WTC11 (cell line): ENCODE measurements at regions not wholly inside any gene's neighbourhood (a gene's known extent, or its start where the extent isn't known, plus 50 kb on each side); places are given as distances from the start of the nearest gene placed in this dataset.

Source experiments
- CREB1 ChIP-seq: sonication (generic); formaldehyde crosslinking; IDR thresholded peaks from 2 replicates; pipeline ENCODE4 v1.8.0; 2023; ENCODE audit warnings: mild to moderate bottlenecking, missing genetic modification reagents
- JUN ChIP-seq: sonication (generic); formaldehyde crosslinking; IDR thresholded peaks from 2 replicates; pipeline ENCODE4 v1.8.0; 2023; ENCODE audit warnings: mild to moderate bottlenecking, missing genetic modification reagents
- SMAD3 ChIP-seq: sonication (generic); formaldehyde crosslinking; IDR thresholded peaks from 2 replicates; pipeline ENCODE4 v1.8.0; 2022; ENCODE audit warnings: missing genetic modification reagents, mild to moderate bottlenecking, borderline replicate concordance
- ZNF232 ChIP-seq: sonication (generic); formaldehyde crosslinking; IDR thresholded peaks from 2 replicates; pipeline ENCODE4 v1.8.0; 2022; ENCODE audit warnings: mild to moderate bottlenecking, missing genetic modification reagents
- TF ChIP-seq, protein P1 (sequence below): fragments of 200-600 bp; IDR thresholded peaks from 2 replicates; pipeline ENCODE4 v1.8.0; 2022; ENCODE audit warnings: antibody characterized with exemption
- TF ChIP-seq, protein P2 (sequence below): sonication (generic); formaldehyde crosslinking; IDR thresholded peaks from 2 replicates; pipeline ENCODE4 v1.8.0; 2022; ENCODE audit warnings: mild to moderate bottlenecking, missing genetic modification reagents
- TF ChIP-seq, protein P3 (sequence below): sonication (generic); formaldehyde crosslinking; IDR thresholded peaks from 2 replicates; pipeline ENCODE4 v1.8.0; 2022; ENCODE audit warnings: mild to moderate bottlenecking, missing genetic modification reagents
- TF ChIP-seq, protein P4 (sequence below): sonication (generic); formaldehyde crosslinking; conservative IDR thresholded peaks from 2 replicates; pipeline ENCODE4 v1.8.1; 2022; ENCODE audit warnings: mild to moderate bottlenecking, missing genetic modification reagents
- TF ChIP-seq, protein P5 (sequence below): sonication (generic); formaldehyde crosslinking; IDR thresholded peaks from 2 replicates; pipeline ENCODE4 v1.8.1; 2022; ENCODE audit warnings: missing genetic modification reagents, borderline replicate concordance

DNA sequence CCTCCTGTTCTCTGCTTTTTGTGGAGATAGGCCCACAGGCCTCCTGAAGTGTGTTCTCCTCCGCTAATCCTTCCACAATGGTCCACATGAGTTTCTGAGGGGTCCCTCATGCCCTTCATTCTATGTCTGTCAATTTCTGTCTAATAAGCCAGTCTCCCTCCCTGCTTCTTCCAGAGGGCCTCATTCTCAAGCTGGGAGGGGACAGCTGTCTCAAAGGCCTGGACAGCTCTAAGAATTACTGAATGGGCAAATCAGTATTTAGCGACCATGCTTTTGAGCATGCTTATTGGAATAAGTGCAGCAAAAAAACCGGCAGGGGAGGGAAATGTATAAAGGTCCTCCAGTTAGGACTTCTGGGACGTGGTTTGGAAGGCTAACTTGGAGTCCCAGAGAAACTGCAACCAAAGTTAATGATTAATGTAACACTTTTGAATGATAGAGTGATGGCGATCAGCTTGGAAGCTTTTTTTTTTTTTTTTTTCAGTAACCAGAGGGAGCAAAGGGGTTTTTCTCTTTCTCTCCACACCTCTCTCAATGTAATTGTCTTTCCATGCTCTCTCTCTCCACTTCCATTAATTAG is 890.7 kb upstream of the POU3F3 start:
- TF ChIP-seq ZNF232 (CRISPR knock-in tag) (no peak), CREB1 (CRISPR knock-in tag) (no peak), SMAD3 (no peak), JUN (CRISPR knock-in tag) (no peak)
- TF ChIP-seq, protein P1, sequence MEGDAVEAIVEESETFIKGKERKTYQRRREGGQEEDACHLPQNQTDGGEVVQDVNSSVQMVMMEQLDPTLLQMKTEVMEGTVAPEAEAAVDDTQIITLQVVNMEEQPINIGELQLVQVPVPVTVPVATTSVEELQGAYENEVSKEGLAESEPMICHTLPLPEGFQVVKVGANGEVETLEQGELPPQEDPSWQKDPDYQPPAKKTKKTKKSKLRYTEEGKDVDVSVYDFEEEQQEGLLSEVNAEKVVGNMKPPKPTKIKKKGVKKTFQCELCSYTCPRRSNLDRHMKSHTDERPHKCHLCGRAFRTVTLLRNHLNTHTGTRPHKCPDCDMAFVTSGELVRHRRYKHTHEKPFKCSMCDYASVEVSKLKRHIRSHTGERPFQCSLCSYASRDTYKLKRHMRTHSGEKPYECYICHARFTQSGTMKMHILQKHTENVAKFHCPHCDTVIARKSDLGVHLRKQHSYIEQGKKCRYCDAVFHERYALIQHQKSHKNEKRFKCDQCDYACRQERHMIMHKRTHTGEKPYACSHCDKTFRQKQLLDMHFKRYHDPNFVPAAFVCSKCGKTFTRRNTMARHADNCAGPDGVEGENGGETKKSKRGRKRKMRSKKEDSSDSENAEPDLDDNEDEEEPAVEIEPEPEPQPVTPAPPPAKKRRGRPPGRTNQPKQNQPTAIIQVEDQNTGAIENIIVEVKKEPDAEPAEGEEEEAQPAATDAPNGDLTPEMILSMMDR, result no peak
- TF ChIP-seq, protein P2, sequence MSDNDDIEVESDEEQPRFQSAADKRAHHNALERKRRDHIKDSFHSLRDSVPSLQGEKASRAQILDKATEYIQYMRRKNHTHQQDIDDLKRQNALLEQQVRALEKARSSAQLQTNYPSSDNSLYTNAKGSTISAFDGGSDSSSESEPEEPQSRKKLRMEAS, result no peak
- TF ChIP-seq, protein P3, sequence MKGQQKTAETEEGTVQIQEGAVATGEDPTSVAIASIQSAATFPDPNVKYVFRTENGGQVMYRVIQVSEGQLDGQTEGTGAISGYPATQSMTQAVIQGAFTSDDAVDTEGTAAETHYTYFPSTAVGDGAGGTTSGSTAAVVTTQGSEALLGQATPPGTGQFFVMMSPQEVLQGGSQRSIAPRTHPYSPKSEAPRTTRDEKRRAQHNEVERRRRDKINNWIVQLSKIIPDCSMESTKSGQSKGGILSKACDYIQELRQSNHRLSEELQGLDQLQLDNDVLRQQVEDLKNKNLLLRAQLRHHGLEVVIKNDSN (CRISPR knock-in tag), result no peak
- TF ChIP-seq, protein P4, sequence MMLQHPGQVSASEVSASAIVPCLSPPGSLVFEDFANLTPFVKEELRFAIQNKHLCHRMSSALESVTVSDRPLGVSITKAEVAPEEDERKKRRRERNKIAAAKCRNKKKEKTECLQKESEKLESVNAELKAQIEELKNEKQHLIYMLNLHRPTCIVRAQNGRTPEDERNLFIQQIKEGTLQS (CRISPR knock-in tag), result no peak
- TF ChIP-seq, protein P5, sequence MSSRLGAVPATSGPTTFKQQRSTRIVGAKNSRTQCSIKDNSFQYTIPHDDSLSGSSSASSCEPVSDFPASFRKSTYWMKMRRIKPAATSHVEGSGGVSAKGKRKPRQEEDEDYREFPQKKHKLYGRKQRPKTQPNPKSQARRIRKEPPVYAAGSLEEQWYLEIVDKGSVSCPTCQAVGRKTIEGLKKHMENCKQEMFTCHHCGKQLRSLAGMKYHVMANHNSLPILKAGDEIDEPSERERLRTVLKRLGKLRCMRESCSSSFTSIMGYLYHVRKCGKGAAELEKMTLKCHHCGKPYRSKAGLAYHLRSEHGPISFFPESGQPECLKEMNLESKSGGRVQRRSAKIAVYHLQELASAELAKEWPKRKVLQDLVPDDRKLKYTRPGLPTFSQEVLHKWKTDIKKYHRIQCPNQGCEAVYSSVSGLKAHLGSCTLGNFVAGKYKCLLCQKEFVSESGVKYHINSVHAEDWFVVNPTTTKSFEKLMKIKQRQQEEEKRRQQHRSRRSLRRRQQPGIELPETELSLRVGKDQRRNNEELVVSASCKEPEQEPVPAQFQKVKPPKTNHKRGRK (CRISPR knock-in tag), result no peak
